ENCODE measurements at regions not wholly inside any gene's neighbourhood (a gene's known extent, or its start where the extent isn't known, plus 50 kb on each side); places are given as distances from the start of the nearest gene placed in this dataset.

- 0 out of 2 replicates have a peak, but pooled peaks cover 4% of the 10 kb centered on the region for H3K4me1 ChIP-seq (ENCODE audit: low read length)
- no peaks in the 10 kb centered on the region for H3K27me3 ChIP-seq (replicated peaks; ENCODE audit: insufficient read depth, low read length)
- no peaks in the 10 kb centered on the region for H4K20me1 ChIP-seq (ENCODE audit: insufficient read depth, low read length)
- H2AFZ ChIP-seq (ENCODE audit: low read length), result 0 out of 2 replicates have a peak overlapping the region, but pooled peaks have one; percentile 8
- H3K4me2 ChIP-seq (ENCODE audit: low read depth, low read length), result no peak overlapping the region
- H3K9me2 ChIP-seq (replicated peaks; ENCODE audit: insufficient read depth, low read length), result no peaks in the 10 kb centered on the region
- 0 out of 2 replicates have a peak overlapping the region, but pooled peaks have one; percentile 4 for H3K27ac ChIP-seq (ENCODE audit: low read length)
- H3K4me3 ChIP-seq (ENCODE audit: low read length), result no peak overlapping the region
- no peaks in the 10 kb centered on the region for H3K79me2 ChIP-seq (ENCODE audit: low read length)
- no peaks in the 10 kb centered on the region for H3K9me3 ChIP-seq (replicated peaks; ENCODE audit: insufficient read depth, low read length)
- H3F3A ChIP-seq (ENCODE audit: insufficient read depth, low read length), result no peaks in the 10 kb centered on the region
- no peaks in the 10 kb centered on the region for H3K36me3 ChIP-seq (replicated peaks; ENCODE audit: insufficient read depth, low read length)
- no peak overlapping the region for H3K9ac ChIP-seq (ENCODE audit: low read length)
- no peak for DNase-seq
- TF ChIP-seq CTCF (IDR thresholded peaks at IDR 0.05; ENCODE audit: low read length), result no peak
- no peak for TF ChIP-seq EZH2 (optimal IDR thresholded peaks at IDR 0.05; ENCODE audit: low read depth, low read length)
- TF ChIP-seq EZH2phosphoT487 (IDR thresholded peaks at IDR 0.05; ENCODE audit: low read length), result no peak
These were observed 1149.1 kb upstream of the NRXN1 start for GRCh38 chr2:52181080-52181479.

DNA sequence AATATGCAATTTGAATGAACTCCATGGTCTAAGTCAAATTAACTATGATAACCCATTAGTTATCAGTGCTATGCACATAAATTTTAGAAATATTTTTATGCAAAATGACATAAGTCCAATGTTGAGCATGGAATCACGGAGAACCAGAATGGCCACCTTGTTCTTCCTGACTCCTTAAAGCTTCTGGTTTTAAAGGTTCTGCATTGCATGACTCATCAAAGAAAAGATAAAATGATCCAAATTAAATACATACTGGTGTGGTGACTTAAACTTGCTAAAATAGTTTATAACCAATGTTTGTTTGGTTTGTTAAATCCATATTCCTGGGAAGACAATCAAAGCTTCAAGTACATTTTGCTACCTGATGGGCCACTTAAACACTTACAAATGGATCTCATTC, 1146.9 kb upstream of the NRXN1 start:
- no peaks in the 10 kb centered on the region for H3F3A ChIP-seq (ENCODE audit: insufficient read depth, low read length)
- no peak for TF ChIP-seq EZH2 (optimal IDR thresholded peaks at IDR 0.05; ENCODE audit: low read depth, low read length)
- no peak for TF ChIP-seq EZH2phosphoT487 (IDR thresholded peaks at IDR 0.05; ENCODE audit: low read length)
- no peak for TF ChIP-seq CTCF (IDR thresholded peaks at IDR 0.05; ENCODE audit: low read length)
- H3K4me1 ChIP-seq (ENCODE audit: low read length), result 0 out of 2 replicates have a peak, but pooled peaks cover 4% of the 10 kb centered on the region
- no peaks in the 10 kb centered on the region for H3K9me2 ChIP-seq (replicated peaks; ENCODE audit: insufficient read depth, low read length)
- no peak overlapping the region for H2AFZ ChIP-seq (ENCODE audit: low read length)
- H3K4me3 ChIP-seq (ENCODE audit: low read length), result no peak overlapping the region
- H3K9me3 ChIP-seq (replicated peaks; ENCODE audit: insufficient read depth, low read length), result no peaks in the 10 kb centered on the region
- no peak overlapping the region for H3K27ac ChIP-seq (ENCODE audit: low read length)
- DNase-seq, result no peak
- H3K36me3 ChIP-seq (replicated peaks; ENCODE audit: insufficient read depth, low read length), result no peaks in the 10 kb centered on the region
- H3K27me3 ChIP-seq (replicated peaks; ENCODE audit: insufficient read depth, low read length), result no peaks in the 10 kb centered on the region
- no peak overlapping the region for H3K9ac ChIP-seq (ENCODE audit: low read length)
- H3K79me2 ChIP-seq (ENCODE audit: low read length), result no peaks in the 10 kb centered on the region
- H3K4me2 ChIP-seq (ENCODE audit: low read depth, low read length), result no peak overlapping the region
- H4K20me1 ChIP-seq (ENCODE audit: insufficient read depth, low read length), result no peaks in the 10 kb centered on the region

DNA sequence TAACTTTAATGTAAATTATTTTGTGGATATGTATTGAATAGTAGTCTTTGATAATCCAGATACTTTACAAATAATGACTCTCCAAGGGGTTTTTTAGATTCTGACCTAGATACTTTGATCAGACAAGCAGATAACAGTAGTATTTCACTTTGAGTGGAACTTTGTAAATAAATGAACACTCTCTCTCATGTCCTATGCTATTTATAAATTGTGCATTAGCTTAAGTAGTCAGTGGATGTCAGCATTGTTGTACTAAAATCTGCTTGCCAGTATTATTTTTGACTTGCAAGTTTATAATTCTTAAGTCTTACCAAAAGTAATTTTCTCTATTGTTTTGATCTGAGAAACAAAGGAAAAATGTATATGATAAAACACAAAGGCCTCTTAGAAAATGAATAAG, 1113.1 kb upstream of the NRXN1 start:
- Histone ChIP-seq H3K9me3 (replicated peaks; ENCODE audit: insufficient read depth, low read length) (no peaks in the 10 kb centered on the region), H3K9me2 (replicated peaks; ENCODE audit: insufficient read depth, low read length) (no peaks in the 10 kb centered on the region), H3K4me1 (ENCODE audit: low read length) (no peaks in the 10 kb centered on the region), H3K36me3 (replicated peaks; ENCODE audit: insufficient read depth, low read length) (no peaks in the 10 kb centered on the region), H2AFZ (ENCODE audit: low read length) (no peak overlapping the region), H3F3A (ENCODE audit: insufficient read depth, low read length) (no peaks in the 10 kb centered on the region), H4K20me1 (ENCODE audit: insufficient read depth, low read length) (no peaks in the 10 kb centered on the region), H3K4me3 (ENCODE audit: low read length) (no peak overlapping the region), H3K27ac (ENCODE audit: low read length) (no peak overlapping the region), H3K27me3 (replicated peaks; ENCODE audit: insufficient read depth, low read length) (no peaks in the 10 kb centered on the region), H3K4me2 (ENCODE audit: low read depth, low read length) (no peak overlapping the region), H3K9ac (ENCODE audit: low read length) (no peak overlapping the region), H3K79me2 (ENCODE audit: low read length) (no peaks in the 10 kb centered on the region)
- TF ChIP-seq EZH2phosphoT487 (IDR thresholded peaks at IDR 0.05; ENCODE audit: low read length), result no peak
- no peak for TF ChIP-seq CTCF (IDR thresholded peaks at IDR 0.05; ENCODE audit: low read length)
- TF ChIP-seq EZH2 (optimal IDR thresholded peaks at IDR 0.05; ENCODE audit: low read depth, low read length), result no peak
- DNase-seq, result no peak
